ENCODE measurements at regions not wholly inside any gene's neighbourhood (a gene's known extent, or its start where the extent isn't known, plus 50 kb on each side); places are given as distances from the start of the nearest gene placed in this dataset.
"Not testable (repeated sequence)": the region's sequence is repeated elsewhere in the genome, so short reads cannot be mapped to it uniquely, and the experiment has no call there.

- not testable (repeated sequence) for H2AFZ ChIP-seq (ENCODE audit: low read length); H3K9me2 ChIP-seq (replicated peaks; ENCODE audit: insufficient read depth, low read length); H3K9me3 ChIP-seq (ENCODE audit: low read length); H3K27ac ChIP-seq (ENCODE audit: low read length); H3K79me2 ChIP-seq (ENCODE audit: low read length); H3K4me3 ChIP-seq (ENCODE audit: low read length); H3K4me2 ChIP-seq (ENCODE audit: low read depth, low read length, poor library complexity, severe bottlenecking); H3K36me3 ChIP-seq (ENCODE audit: insufficient read depth, low read length); H3K27me3 ChIP-seq (ENCODE audit: low read length); H3K9ac ChIP-seq (ENCODE audit: low read length); DNase-seq; H4K20me1 ChIP-seq (ENCODE audit: insufficient read depth, low read depth, low read length); H3K4me1 ChIP-seq (ENCODE audit: low read length)
Observed at GRCh38 chr6:57799703-57800479, 482.5 kb downstream of the PRIM2 start.

- not testable (repeated sequence) for H3K79me2 ChIP-seq (ENCODE audit: low read length); DNase-seq; H3K27me3 ChIP-seq (ENCODE audit: low read length)
Observed at GRCh38 chr6:57808581-57808980, 491.2 kb downstream of the PRIM2 start.

GRCh38 chr6:57809454-57809853 lies 492.0 kb downstream of the PRIM2 start:
- H3K9ac ChIP-seq (ENCODE audit: low read length); H3K4me3 ChIP-seq (ENCODE audit: low read length); H3K79me2 ChIP-seq (ENCODE audit: low read length); H3K36me3 ChIP-seq (ENCODE audit: insufficient read depth, low read length); H3K9me3 ChIP-seq (ENCODE audit: low read length); H4K20me1 ChIP-seq (ENCODE audit: insufficient read depth, low read depth, low read length); H2AFZ ChIP-seq (ENCODE audit: low read length); DNase-seq; H3K4me1 ChIP-seq (ENCODE audit: low read length); H3K27ac ChIP-seq (ENCODE audit: low read length); H3K4me2 ChIP-seq (ENCODE audit: low read depth, low read length, poor library complexity, severe bottlenecking); H3K27me3 ChIP-seq (ENCODE audit: low read length); H3K9me2 ChIP-seq (replicated peaks; ENCODE audit: insufficient read depth, low read length): not testable (repeated sequence)

More at GRCh38 chr6:57808581-57808980, 491.2 kb downstream of the PRIM2 start:
- H3K9me3 ChIP-seq (ENCODE audit: low read length); H4K20me1 ChIP-seq (ENCODE audit: insufficient read depth, low read depth, low read length); H3K27ac ChIP-seq (ENCODE audit: low read length); H3K4me3 ChIP-seq (ENCODE audit: low read length); H3K9me2 ChIP-seq (replicated peaks; ENCODE audit: insufficient read depth, low read length); H3K36me3 ChIP-seq (ENCODE audit: insufficient read depth, low read length); H2AFZ ChIP-seq (ENCODE audit: low read length); H3K4me2 ChIP-seq (ENCODE audit: low read depth, low read length, poor library complexity, severe bottlenecking); H3K9ac ChIP-seq (ENCODE audit: low read length); H3K4me1 ChIP-seq (ENCODE audit: low read length): not testable (repeated sequence)

- not testable (repeated sequence) for H3K9me2 ChIP-seq (replicated peaks; ENCODE audit: insufficient read depth, low read length); H3K79me2 ChIP-seq (ENCODE audit: low read length); H3K27me3 ChIP-seq (ENCODE audit: low read length); H3K27ac ChIP-seq (ENCODE audit: low read length); H3K9me3 ChIP-seq (ENCODE audit: low read length); H3K4me2 ChIP-seq (ENCODE audit: low read depth, low read length, poor library complexity, severe bottlenecking); H4K20me1 ChIP-seq (ENCODE audit: insufficient read depth, low read depth, low read length); H3K9ac ChIP-seq (ENCODE audit: low read length); H3K36me3 ChIP-seq (ENCODE audit: insufficient read depth, low read length); DNase-seq; H3K4me1 ChIP-seq (ENCODE audit: low read length); H2AFZ ChIP-seq (ENCODE audit: low read length); H3K4me3 ChIP-seq (ENCODE audit: low read length)
Observed at GRCh38 chr6:57813271-57814075, 496.0 kb downstream of the PRIM2 start.

GRCh38 chr6:57815826-57816225 lies 498.4 kb downstream of the PRIM2 start:
- H3K4me2 ChIP-seq (ENCODE audit: low read depth, low read length, poor library complexity, severe bottlenecking); H3K36me3 ChIP-seq (ENCODE audit: insufficient read depth, low read length); H3K27me3 ChIP-seq (ENCODE audit: low read length); H3K9me3 ChIP-seq (ENCODE audit: low read length); H4K20me1 ChIP-seq (ENCODE audit: insufficient read depth, low read depth, low read length); DNase-seq; H3K4me1 ChIP-seq (ENCODE audit: low read length); H3K4me3 ChIP-seq (ENCODE audit: low read length); H3K9me2 ChIP-seq (replicated peaks; ENCODE audit: insufficient read depth, low read length); H2AFZ ChIP-seq (ENCODE audit: low read length); H3K27ac ChIP-seq (ENCODE audit: low read length); H3K79me2 ChIP-seq (ENCODE audit: low read length); H3K9ac ChIP-seq (ENCODE audit: low read length): not testable (repeated sequence)

- not testable (repeated sequence) for H3K9me3 ChIP-seq (ENCODE audit: low read length); DNase-seq; H3K4me2 ChIP-seq (ENCODE audit: low read depth, low read length, poor library complexity, severe bottlenecking); H3K9ac ChIP-seq (ENCODE audit: low read length); H3K79me2 ChIP-seq (ENCODE audit: low read length); H2AFZ ChIP-seq (ENCODE audit: low read length); H3K4me3 ChIP-seq (ENCODE audit: low read length); H3K4me1 ChIP-seq (ENCODE audit: low read length); H3K36me3 ChIP-seq (ENCODE audit: insufficient read depth, low read length); H4K20me1 ChIP-seq (ENCODE audit: insufficient read depth, low read depth, low read length); H3K27me3 ChIP-seq (ENCODE audit: low read length); H3K27ac ChIP-seq (ENCODE audit: low read length); H3K9me2 ChIP-seq (replicated peaks; ENCODE audit: insufficient read depth, low read length)
Observed at GRCh38 chr6:57821325-57821724, 503.9 kb downstream of the PRIM2 start.

- not testable (repeated sequence) for H3K79me2 ChIP-seq (ENCODE audit: low read length); H3K36me3 ChIP-seq (ENCODE audit: insufficient read depth, low read length); H3K9ac ChIP-seq (ENCODE audit: low read length); DNase-seq; H4K20me1 ChIP-seq (ENCODE audit: insufficient read depth, low read depth, low read length); H3K4me3 ChIP-seq (ENCODE audit: low read length); H3K4me1 ChIP-seq (ENCODE audit: low read length); H3K9me3 ChIP-seq (ENCODE audit: low read length); H3K27me3 ChIP-seq (ENCODE audit: low read length); H3K9me2 ChIP-seq (replicated peaks; ENCODE audit: insufficient read depth, low read length); H2AFZ ChIP-seq (ENCODE audit: low read length); H3K27ac ChIP-seq (ENCODE audit: low read length); H3K4me2 ChIP-seq (ENCODE audit: low read depth, low read length, poor library complexity, severe bottlenecking)
Observed at GRCh38 chr6:57822448-57822847, 505.0 kb downstream of the PRIM2 start.

- Histone ChIP-seq H2AFZ (ENCODE audit: low read length) (no peak overlapping the region), H3K9ac (ENCODE audit: low read length) (no peak overlapping the region), H3K9me2 (replicated peaks; ENCODE audit: insufficient read depth, low read length) (no peaks in the 10 kb centered on the region), H3K4me2 (ENCODE audit: low read depth, low read length, poor library complexity, severe bottlenecking) (no peak overlapping the region), H3K4me3 (ENCODE audit: low read length) (no peak overlapping the region), H4K20me1 (ENCODE audit: insufficient read depth, low read depth, low read length) (no peaks in the 10 kb centered on the region), H3K4me1 (ENCODE audit: low read length) (no peaks in the 10 kb centered on the region), H3K27ac (ENCODE audit: low read length) (no peak overlapping the region), H3K9me3 (ENCODE audit: low read length) (no peaks in the 10 kb centered on the region), H3K79me2 (ENCODE audit: low read length) (no peaks in the 10 kb centered on the region), H3K27me3 (ENCODE audit: low read length) (no peaks in the 10 kb centered on the region), H3K36me3 (ENCODE audit: insufficient read depth, low read length) (no peaks in the 10 kb centered on the region)
- DNase-seq: no peak
Observed at GRCh38 chr6:57822896-57823358, 505.5 kb downstream of the PRIM2 start.
